ENCODE measurements at regions not wholly inside any gene's neighbourhood (a gene's known extent, or its start where the extent isn't known, plus 50 kb on each side); places are given as distances from the start of the nearest gene placed in this dataset.

GRCh38 chr1:55812281-55812680 lies 597.1 kb upstream of the USP24 start:
- TF ChIP-seq ELK1 (IDR thresholded peaks at IDR 0.05; ENCODE audit: low read depth, low read length) = no peak
- TF ChIP-seq POLR2A (IDR thresholded peaks at IDR 0.05; ENCODE audit: low read length) = no peak
- TF ChIP-seq REST (IDR thresholded peaks at IDR 0.05) = no peak
- TF ChIP-seq CTCF (IDR thresholded peaks at IDR 0.05) = no peak
- TF ChIP-seq MAX (IDR thresholded peaks at IDR 0.05) = no peak
- TF ChIP-seq EP300 (IDR thresholded peaks at IDR 0.05) = no peak
- TF ChIP-seq MAFK (IDR thresholded peaks at IDR 0.05; ENCODE audit: partially characterized antibody) = no peak
- no peak for TF ChIP-seq HOXB5 (CRISPR knock-in tag; IDR thresholded peaks at IDR 0.05)
- no peak for TF ChIP-seq CHD2 (IDR thresholded peaks at IDR 0.05; ENCODE audit: low read length, partially characterized antibody)
- TF ChIP-seq MYC (IDR thresholded peaks at IDR 0.05; ENCODE audit: borderline replicate concordance, low read length) = no peak
- TF ChIP-seq ESRRA (IDR thresholded peaks at IDR 0.05; ENCODE audit: borderline replicate concordance, low read length) = no peak
- TF ChIP-seq NR3C1 (IDR thresholded peaks at IDR 0.05) = no peak
- TF ChIP-seq MAZ (IDR thresholded peaks at IDR 0.05; ENCODE audit: borderline replicate concordance, low read depth, low read length) = no peak
- TF ChIP-seq BHLHE40 (IDR thresholded peaks at IDR 0.05; ENCODE audit: low read depth, low read length) = no peak
